Heart left ventricle (tissue), 16 donors: ENCODE measurements at regions not wholly inside any gene's neighbourhood (a gene's known extent, or its start where the extent isn't known, plus 50 kb on each side); places are given as distances from the start of the nearest gene placed in this dataset.

Experiments
- ATAC-seq, 4 donors: fragments of 200-7000 bp; cut with Tn5 transposase; one replicate each; pipeline ENCODE4 v1.9.1; 2020 to 2022; ENCODE audit warnings: moderate library complexity in 4 of 4, mild to moderate bottlenecking in 3 of 4, moderate number of reproducible peaks in 1 of 4
- DNase-seq, 5 donors: peaks; one replicate each; pipeline ENCODE4 v3.0.0-alpha.2; 2020
- H3K27ac ChIP-seq, 12 donors: fragments of 200-600 bp; sonication (generic) in 4 of 12; one replicate each; pipeline versions ENCODE4 v1.5.0 to v1.8.0; 2016 to 2022; ENCODE audit warnings: mild to moderate bottlenecking in 2 of 12
- H3K27me3 ChIP-seq, 9 donors: fragments of 200-600 bp; sonication (generic) in 2 of 9; one replicate each; pipeline versions ENCODE4 v1.5.1 to v1.8.0; 2016 to 2022; ENCODE audit warnings: mild to moderate bottlenecking in 3 of 9
- H3K36me3 ChIP-seq, 9 donors: fragments of 200-600 bp; sonication (generic) in 2 of 9; one replicate each; pipeline versions ENCODE4 v1.5.0 to v1.8.0; 2018 to 2022; ENCODE audit warnings: mild to moderate bottlenecking in 2 of 9
- H3K4me1 ChIP-seq, 12 donors: fragments of 200-600 bp; sonication (generic) in 4 of 12; one replicate each; pipeline versions ENCODE4 v1.5.0 to v1.8.0; 2016 to 2022; ENCODE audit warnings: mild to moderate bottlenecking in 3 of 12
- H3K4me3 ChIP-seq, 12 donors: fragments of 200-600 bp; sonication (generic) in 4 of 12; one replicate each; pipeline versions ENCODE4 v1.5.0 to v1.8.0; 2017 to 2022; ENCODE audit warnings: mild to moderate bottlenecking in 9 of 12, moderate library complexity in 4 of 12
- H3K9me3 ChIP-seq, 12 donors: fragments of 200-600 bp; sonication (generic) in 4 of 12; one replicate each; pipeline versions ENCODE4 v1.5.0 to v1.8.0; 2016 to 2022; ENCODE audit warnings: mild to moderate bottlenecking in 1 of 12
- POLR2A ChIP-seq, 2 donors: fragments of 450-650 bp; IDR thresholded peaks; one replicate each; pipeline ENCODE4 v1.6.1; 2017; ENCODE audit warnings: antibody characterized with exemption in 2 of 2, mild to moderate bottlenecking in 2 of 2, moderate library complexity in 2 of 2
- WGBS, 4 donors: extraction: QIAGEN DNeasy Blood & Tissue Kit in 2 of 4; methylation state at CpG; one replicate each; pipeline versions ENCODE4 v1.1.5 to v1.1.7; 2013 to 2018; 5-methylcytosine and 5-hydroxymethylcytosine counted together
- intact Hi-C, 10 donors: fragments of 100-400 bp; cut with DNase I; formaldehyde crosslinking; loops; one replicate each; pipeline versions ENCODE4 v1.11.1 to v1.14.2; 2022
- TF ChIP-seq, protein P1 (sequence below), 12 donors: fragments of 200-600 bp; sonication (generic) in 4 of 12; IDR thresholded peaks; one replicate each; pipeline versions ENCODE4 v1.5.0 to v1.8.0; 2018 to 2022; ENCODE audit warnings: antibody characterized with exemption in 12 of 12, mild to moderate bottlenecking in 5 of 12
- donor health status: ischemic (EF 13 %, LVEDD 7.1; RV severe dilation, severe dysfunction).
- donor health status: healthy with polysubstance abuse.
- donor health status: DM: no; HTN: yes; CAD: no.
- donor health status: DM: no; HTN: no; CAD: no.
- donor health status: ischemic (EF 25% LVEDD 6.9; RV normal size, moderate dysfunction).
- donor health status: ischemic (EF 25% LVEDD 5.7; RV mildly dilated, moderate dysfunction).
- donor health status: healthy.
- donor health status: DM: yes; HTN: yes; CAD: no.
- donor health status: ischemic (EF 35%, LVEDD 5.7; RV mildly dilated, moderate dysfunction).
- donor health status: nonischemic (EF 11% LVEDD 7.7; RV severe dilation, severe dysfunction).
- donor health status: DM: yes; HTN: yes; CAD: no.
- donor health status: PGD.
- donor health status: ischemic (EF 29% LVEDD 5.4; RV normal size, mild dysfunction).
- donor health status: nonischemic (EF 23%, LVEDD 6.1; RV moderate dilation, normal function).

DNA sequence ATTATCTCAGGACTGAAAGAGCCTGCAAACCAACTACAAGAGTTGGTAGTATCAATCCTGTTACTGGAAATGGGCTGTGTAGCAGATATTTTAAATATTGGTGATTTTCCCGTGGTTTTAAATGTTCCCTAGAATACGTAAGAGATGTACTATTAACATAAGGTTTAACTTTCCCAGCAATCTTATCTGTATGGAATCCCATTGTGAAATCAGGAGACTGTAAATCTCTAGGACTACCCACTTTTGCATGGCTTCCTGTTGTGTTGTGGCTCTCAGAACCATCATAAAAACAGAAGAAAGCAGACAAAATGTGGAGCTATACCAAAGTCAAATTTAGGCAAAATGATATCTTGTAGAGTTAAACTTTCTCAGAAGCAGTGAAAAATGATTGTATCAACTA is 641.5 kb upstream of the SETBP1 start:
- TF ChIP-seq, protein P1, sequence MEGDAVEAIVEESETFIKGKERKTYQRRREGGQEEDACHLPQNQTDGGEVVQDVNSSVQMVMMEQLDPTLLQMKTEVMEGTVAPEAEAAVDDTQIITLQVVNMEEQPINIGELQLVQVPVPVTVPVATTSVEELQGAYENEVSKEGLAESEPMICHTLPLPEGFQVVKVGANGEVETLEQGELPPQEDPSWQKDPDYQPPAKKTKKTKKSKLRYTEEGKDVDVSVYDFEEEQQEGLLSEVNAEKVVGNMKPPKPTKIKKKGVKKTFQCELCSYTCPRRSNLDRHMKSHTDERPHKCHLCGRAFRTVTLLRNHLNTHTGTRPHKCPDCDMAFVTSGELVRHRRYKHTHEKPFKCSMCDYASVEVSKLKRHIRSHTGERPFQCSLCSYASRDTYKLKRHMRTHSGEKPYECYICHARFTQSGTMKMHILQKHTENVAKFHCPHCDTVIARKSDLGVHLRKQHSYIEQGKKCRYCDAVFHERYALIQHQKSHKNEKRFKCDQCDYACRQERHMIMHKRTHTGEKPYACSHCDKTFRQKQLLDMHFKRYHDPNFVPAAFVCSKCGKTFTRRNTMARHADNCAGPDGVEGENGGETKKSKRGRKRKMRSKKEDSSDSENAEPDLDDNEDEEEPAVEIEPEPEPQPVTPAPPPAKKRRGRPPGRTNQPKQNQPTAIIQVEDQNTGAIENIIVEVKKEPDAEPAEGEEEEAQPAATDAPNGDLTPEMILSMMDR (IDR thresholded peaks at IDR 0.05): no peak
- no peak for TF ChIP-seq POLR2A (IDR thresholded peaks at IDR 0.05)
- intact Hi-C loops: loop anchor here in 1 of 10 donors (10.0 kb wide), 1 partner anchor 64 kb away; no protein-coding TSS in a partner anchor
- DNase-seq (no peak), ATAC-seq (no peak)
- no peaks in the 10 kb centered on the region for H3K27me3 ChIP-seq
- H3K4me1 ChIP-seq: no peaks in the 10 kb centered on the region
- no peaks in the 10 kb centered on the region for H3K9me3 ChIP-seq
- H3K27ac ChIP-seq: no peak overlapping the region
- WGBS, 4 donors: 55 to 95% (median 84%) methylated on average over 2 of the region's 2 CpGs
- H3K36me3 ChIP-seq: no peaks in the 10 kb centered on the region
- no peak overlapping the region for H3K4me3 ChIP-seq

DNA sequence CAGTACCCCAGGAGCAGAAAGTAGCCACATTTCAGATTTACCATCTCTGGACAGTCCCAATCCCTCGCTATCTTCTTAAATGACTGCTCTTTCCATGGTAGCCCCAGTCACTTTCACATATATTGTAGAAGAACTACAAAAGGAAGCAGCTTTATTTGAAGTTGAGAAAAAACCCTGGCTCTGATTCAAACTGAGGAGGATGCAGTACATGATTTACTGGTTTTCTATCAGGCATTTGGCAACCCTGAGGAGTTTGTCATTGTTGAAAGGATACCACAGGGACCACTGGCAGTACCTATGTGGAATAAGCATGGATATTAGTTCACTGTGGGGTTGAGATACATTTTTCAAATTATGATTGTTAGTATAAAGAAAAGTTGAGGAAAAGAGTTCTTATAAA is 640.9 kb upstream of the SETBP1 start:
- Histone ChIP-seq H3K27me3 (no peaks in the 10 kb centered on the region), H3K4me1 (no peaks in the 10 kb centered on the region), H3K9me3 (no peaks in the 10 kb centered on the region), H3K27ac (no peak overlapping the region), H3K4me3 (no peak overlapping the region), H3K36me3 (no peaks in the 10 kb centered on the region)
- no peak for DNase-seq
- no peak for ATAC-seq
- 55 to 81% (median 69%) methylated on average over 1 of the region's 1 CpG for WGBS, 4 donors
- TF ChIP-seq, protein P1 (IDR thresholded peaks at IDR 0.05): no peak
- TF ChIP-seq POLR2A (IDR thresholded peaks at IDR 0.05): no peak
- intact Hi-C loops: loop anchor here in 1 of 10 donors (10.0 kb wide), 1 partner anchor 65 kb away; no protein-coding TSS in a partner anchor

DNA sequence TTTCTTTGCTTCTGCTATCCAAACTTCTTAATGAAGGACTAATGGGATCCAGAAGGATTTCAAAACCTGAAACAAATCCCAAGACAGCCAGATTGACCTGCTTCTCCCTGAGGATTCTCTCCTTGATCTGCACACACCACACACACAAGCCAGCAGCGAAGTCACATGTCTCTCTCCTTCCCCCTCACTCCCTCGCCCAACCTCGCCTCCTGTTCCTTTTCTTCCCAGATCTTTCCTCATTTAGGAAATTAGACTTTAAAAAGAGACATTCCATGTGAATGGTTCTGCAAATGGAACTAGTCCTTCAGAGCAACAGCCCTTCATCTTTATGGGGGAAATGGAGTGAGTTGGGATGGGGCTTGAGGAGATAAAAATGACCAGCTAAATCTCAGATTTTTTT is 639.1 kb upstream of the SETBP1 start:
- no peak for TF ChIP-seq POLR2A (IDR thresholded peaks at IDR 0.05)
- WGBS, 4 donors: 71 to 92% (median 85%) methylated on average over 3 of the region's 3 CpGs
- DNase-seq (no peak), ATAC-seq (no peak)
- H3K9me3 ChIP-seq: no peaks in the 10 kb centered on the region
- no peaks in the 10 kb centered on the region for H3K36me3 ChIP-seq
- intact Hi-C loops: no loop called here
- H3K4me3 ChIP-seq: no peak overlapping the region
- no peak overlapping the region for H3K27ac ChIP-seq
- H3K4me1 ChIP-seq: no peaks in the 10 kb centered on the region
- peaks cover 0 to 4% (median 0%) of the 10 kb centered on the region in 9 donors for H3K27me3 ChIP-seq

DNA sequence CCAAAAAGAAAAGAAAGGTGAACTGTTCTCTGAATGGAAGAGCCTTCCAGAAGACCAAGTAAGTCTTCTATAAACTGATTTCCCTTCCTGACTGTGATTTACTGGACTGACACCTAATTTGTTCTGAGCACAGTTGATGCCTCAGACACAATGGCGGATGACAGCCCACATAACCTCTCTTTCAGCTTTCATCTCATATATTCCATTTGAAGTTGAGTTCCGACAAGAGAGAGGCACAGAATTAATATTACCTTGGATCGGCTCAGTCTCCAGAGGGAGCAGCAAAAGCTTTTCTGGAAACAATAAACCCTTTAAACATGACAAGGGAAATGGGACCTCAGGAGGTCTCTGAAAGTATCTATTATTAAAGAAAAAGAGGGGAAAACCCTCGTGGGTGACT is 638.7 kb upstream of the SETBP1 start:
- no peak for DNase-seq
- intact Hi-C loops: no loop called here
- Histone ChIP-seq H3K27ac (no peak overlapping the region), H3K36me3 (no peaks in the 10 kb centered on the region), H3K4me3 (no peak overlapping the region), H3K27me3 (peaks cover 0 to 4% (median 0%) of the 10 kb centered on the region in 9 donors), H3K4me1 (no peaks in the 10 kb centered on the region), H3K9me3 (no peaks in the 10 kb centered on the region)
- WGBS, 4 donors: 64 to 76% (median 71%) methylated on average over 4 of the region's 4 CpGs
- no peak for ATAC-seq
- no peak for TF ChIP-seq POLR2A (IDR thresholded peaks at IDR 0.05)
- TF ChIP-seq, protein P1 (IDR thresholded peaks at IDR 0.05): no peak

DNA sequence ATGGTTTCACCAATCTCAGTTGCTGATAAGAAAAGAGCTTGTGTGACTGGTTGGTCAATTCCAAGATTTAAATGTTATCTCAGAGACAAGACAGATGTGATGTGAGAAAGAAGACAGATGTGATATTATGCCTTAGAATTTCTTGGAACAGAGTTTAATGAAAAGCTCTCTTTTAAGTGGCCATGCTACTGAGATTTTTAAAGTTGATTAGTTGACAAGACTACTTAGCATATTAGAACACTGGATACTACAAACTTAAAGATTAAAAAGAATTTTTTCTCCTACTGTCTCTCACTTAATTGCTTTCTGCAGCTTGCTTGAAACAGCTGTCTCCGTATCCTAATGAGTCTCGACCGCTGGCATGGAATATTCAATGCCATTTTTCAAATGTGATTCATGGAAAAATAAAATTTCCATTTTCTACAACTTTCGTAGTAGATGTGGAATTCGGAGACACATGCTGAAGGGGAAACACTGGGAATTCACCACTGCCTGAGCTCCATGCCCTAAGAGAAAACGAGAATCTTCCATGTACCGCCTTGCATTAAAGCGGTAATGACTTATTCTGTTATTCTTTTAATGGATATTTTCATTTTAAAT is 634.2 kb upstream of the SETBP1 start:
- Histone ChIP-seq H3K4me3 (no peak overlapping the region), H3K4me1 (no peaks in the 10 kb centered on the region), H3K36me3 (no peaks in the 10 kb centered on the region), H3K27me3 (peaks cover 0 to 4% (median 0%) of the 10 kb centered on the region in 9 donors), H3K9me3 (no peaks in the 10 kb centered on the region), H3K27ac (no peak overlapping the region)
- ATAC-seq: no peak
- intact Hi-C loops: no loop called here
- WGBS, 4 donors: 79 to 94% (median 83%) methylated on average over 8 of the region's 8 CpGs
- TF ChIP-seq, protein P1 (IDR thresholded peaks at IDR 0.05): no peak
- no peak for TF ChIP-seq POLR2A (IDR thresholded peaks at IDR 0.05)
- no peak for DNase-seq
